SH-SY5Y (cell line): ENCODE measurements at regions not wholly inside any gene's neighbourhood (a gene's known extent, or its start where the extent isn't known, plus 50 kb on each side); places are given as distances from the start of the nearest gene placed in this dataset.

ENCODE experiments used
- GATA2 ChIP-seq: IDR thresholded peaks from 2 replicates; pipeline ENCODE4 v1.6.1; 2011; ENCODE audit warnings: mild to moderate bottlenecking, low read depth, low read length
- GATA3 ChIP-seq: IDR thresholded peaks from 2 replicates; pipeline ENCODE4 v1.6.1; 2011; ENCODE audit warnings: low read depth, mild to moderate bottlenecking, low read length, moderate library complexity

GRCh38 chr13:81246556-81246955 lies 905.6 kb upstream of the SPRY2 start:
- no peak for TF ChIP-seq GATA2
- no peak for TF ChIP-seq GATA3
